ENCODE measurements at regions not wholly inside any gene's neighbourhood (a gene's known extent, or its start where the extent isn't known, plus 50 kb on each side); places are given as distances from the start of the nearest gene placed in this dataset.
"Not testable (repeated sequence)": the region's sequence is repeated elsewhere in the genome, so short reads cannot be mapped to it uniquely, and the experiment has no call there.

- no peak for DNase-seq
- Histone ChIP-seq H3K4me2 (ENCODE audit: low read depth, low read length) (no peak overlapping the region), H4K20me1 (ENCODE audit: insufficient read depth, low read length) (no peaks in the 10 kb centered on the region), H3K27me3 (replicated peaks; ENCODE audit: insufficient read depth, low read length) (no peaks in the 10 kb centered on the region), H3F3A (ENCODE audit: insufficient read depth, low read length) (no peaks in the 10 kb centered on the region), H3K9me3 (replicated peaks; ENCODE audit: insufficient read depth, low read length) (no peaks in the 10 kb centered on the region), H3K27ac (ENCODE audit: low read length) (no peak overlapping the region), H3K9ac (ENCODE audit: low read length) (no peak overlapping the region), H3K4me1 (ENCODE audit: low read length) (no peaks in the 10 kb centered on the region), H3K36me3 (replicated peaks; ENCODE audit: insufficient read depth, low read length) (no peaks in the 10 kb centered on the region), H3K9me2 (replicated peaks; ENCODE audit: insufficient read depth, low read length) (no peaks in the 10 kb centered on the region), H2AFZ (ENCODE audit: low read length) (no peak overlapping the region), H3K4me3 (ENCODE audit: low read length) (no peak overlapping the region), H3K79me2 (ENCODE audit: low read length) (no peaks in the 10 kb centered on the region)
- TF ChIP-seq EZH2phosphoT487 (IDR thresholded peaks at IDR 0.05; ENCODE audit: low read length) (no peak), EZH2 (optimal IDR thresholded peaks at IDR 0.05; ENCODE audit: low read depth, low read length) (no peak), CTCF (IDR thresholded peaks at IDR 0.05; ENCODE audit: low read length) (no peak)
Measured at GRCh38 chr15:95784508-95784907, 546.0 kb upstream of the NR2F2 start.

- H4K20me1 ChIP-seq (ENCODE audit: insufficient read depth, low read length); H2AFZ ChIP-seq (ENCODE audit: low read length); H3K4me2 ChIP-seq (ENCODE audit: low read depth, low read length); H3K36me3 ChIP-seq (replicated peaks; ENCODE audit: insufficient read depth, low read length); H3K9me2 ChIP-seq (replicated peaks; ENCODE audit: insufficient read depth, low read length); H3K9me3 ChIP-seq (replicated peaks; ENCODE audit: insufficient read depth, low read length); H3K27me3 ChIP-seq (replicated peaks; ENCODE audit: insufficient read depth, low read length); DNase-seq; H3K9ac ChIP-seq (ENCODE audit: low read length); H3K79me2 ChIP-seq (ENCODE audit: low read length); H3K4me3 ChIP-seq (ENCODE audit: low read length); H3K4me1 ChIP-seq (ENCODE audit: low read length); H3F3A ChIP-seq (ENCODE audit: insufficient read depth, low read length); H3K27ac ChIP-seq (ENCODE audit: low read length): not testable (repeated sequence)
Measured at GRCh38 chr15:95785276-95785675, 545.2 kb upstream of the NR2F2 start.

GRCh38 chr15:95793231-95793630 is 537.3 kb upstream of the NR2F2 start:
- DNase-seq, result no peak
- H3K36me3 ChIP-seq (replicated peaks; ENCODE audit: insufficient read depth, low read length), result no peaks in the 10 kb centered on the region

GRCh38 chr15:95795386-95795785 is 535.1 kb upstream of the NR2F2 start:
- no peaks in the 10 kb centered on the region for H3K9me3 ChIP-seq (replicated peaks; ENCODE audit: insufficient read depth, low read length)
- H2AFZ ChIP-seq (ENCODE audit: low read length), result no peak overlapping the region
- H3K4me1 ChIP-seq (ENCODE audit: low read length), result no peaks in the 10 kb centered on the region
- no peak for DNase-seq
- H3K9ac ChIP-seq (ENCODE audit: low read length), result no peak overlapping the region
- H3K9me2 ChIP-seq (replicated peaks; ENCODE audit: insufficient read depth, low read length), result no peaks in the 10 kb centered on the region
- no peaks in the 10 kb centered on the region for H3K27me3 ChIP-seq (replicated peaks; ENCODE audit: insufficient read depth, low read length)
- H3K4me2 ChIP-seq (ENCODE audit: low read depth, low read length), result no peak overlapping the region
- no peak overlapping the region for H3K27ac ChIP-seq (ENCODE audit: low read length)
- H3F3A ChIP-seq (ENCODE audit: insufficient read depth, low read length), result no peaks in the 10 kb centered on the region
- H3K36me3 ChIP-seq (replicated peaks; ENCODE audit: insufficient read depth, low read length), result no peaks in the 10 kb centered on the region
- TF ChIP-seq CTCF (IDR thresholded peaks at IDR 0.05; ENCODE audit: low read length) (no peak), EZH2phosphoT487 (IDR thresholded peaks at IDR 0.05; ENCODE audit: low read length) (no peak), EZH2 (optimal IDR thresholded peaks at IDR 0.05; ENCODE audit: low read depth, low read length) (no peak)
- H3K4me3 ChIP-seq (ENCODE audit: low read length), result no peak overlapping the region
- no peaks in the 10 kb centered on the region for H3K79me2 ChIP-seq (ENCODE audit: low read length)
- no peaks in the 10 kb centered on the region for H4K20me1 ChIP-seq (ENCODE audit: insufficient read depth, low read length)

More at GRCh38 chr15:95793231-95793630, 537.3 kb upstream of the NR2F2 start:
- TF ChIP-seq EZH2phosphoT487 (IDR thresholded peaks at IDR 0.05; ENCODE audit: low read length), result no peak
- no peak for TF ChIP-seq CTCF (IDR thresholded peaks at IDR 0.05; ENCODE audit: low read length)
- TF ChIP-seq EZH2 (optimal IDR thresholded peaks at IDR 0.05; ENCODE audit: low read depth, low read length), result no peak
- Histone ChIP-seq H3K4me2 (ENCODE audit: low read depth, low read length) (no peak overlapping the region), H3K79me2 (ENCODE audit: low read length) (no peaks in the 10 kb centered on the region), H2AFZ (ENCODE audit: low read length) (no peak overlapping the region), H3K27ac (ENCODE audit: low read length) (no peak overlapping the region), H4K20me1 (ENCODE audit: insufficient read depth, low read length) (no peaks in the 10 kb centered on the region), H3K4me1 (ENCODE audit: low read length) (no peaks in the 10 kb centered on the region), H3K9ac (ENCODE audit: low read length) (no peak overlapping the region), H3F3A (ENCODE audit: insufficient read depth, low read length) (no peaks in the 10 kb centered on the region), H3K4me3 (ENCODE audit: low read length) (no peak overlapping the region), H3K27me3 (replicated peaks; ENCODE audit: insufficient read depth, low read length) (no peaks in the 10 kb centered on the region), H3K9me3 (replicated peaks; ENCODE audit: insufficient read depth, low read length) (no peaks in the 10 kb centered on the region), H3K9me2 (replicated peaks; ENCODE audit: insufficient read depth, low read length) (no peaks in the 10 kb centered on the region)

Data from MM.1S (cell line).